CD4-positive, alpha-beta T cell (primary cell): ENCODE measurements at regions not wholly inside any gene's neighbourhood (a gene's known extent, or its start where the extent isn't known, plus 50 kb on each side); places are given as distances from the start of the nearest gene placed in this dataset.

Experiments
- ATAC-seq: fragments of 200-7000 bp; cut with Tn5 transposase; one replicate; pipeline ENCODE4 v1.10.0; 2022; ENCODE audit warnings: mild to moderate bottlenecking; ENCODE audit not compliant: poor library complexity
- CTCF ChIA-PET: fragments of 350-600 bp; sonication (Branson Sonifier 250); formaldehyde crosslinking; loops from one replicate; lab custom pipeline; 2021; ENCODE audit warnings: antibody characterized with exemption, inconsistent platforms; lab: Charles Lee
- POLR2A ChIA-PET: fragments of 350-600 bp; sonication (Branson Sonifier 250); formaldehyde crosslinking; loops from one replicate; lab custom pipeline; 2021; ENCODE audit warnings: antibody characterized with exemption, inconsistent platforms; lab: Charles Lee
- DNase-seq, 14 experiments: peaks; one replicate each; pipeline ENCODE4 v3.0.0-alpha.2; 2013 to 2020; ENCODE audit warnings: mixed read lengths in 2 of 14
- H3K27ac ChIP-seq, 2 donors: one replicate each; pipeline versions ENCODE4 v1.5.1 to v1.7.0; 2013; ENCODE audit warnings: low read length in 2 of 2, low read depth in 1 of 2, mild to moderate bottlenecking in 1 of 2
- H3K27me3 ChIP-seq, 2 experiments: 1 replicate in 1 of 2; 2 replicates in 1 of 2; pipeline versions ENCODE4 v1.6.1 to v1.7.0; 2013; ENCODE audit warnings: low read length in 2 of 2, control low read depth in 1 of 2, mild to moderate bottlenecking in 1 of 2, moderate library complexity in 1 of 2; ENCODE audit not compliant: insufficient read depth in 2 of 2, control insufficient read depth in 1 of 2
- H3K36me3 ChIP-seq: one replicate; pipeline ENCODE4 v1.6.1; 2013; ENCODE audit warnings: low read length, control low read depth; ENCODE audit not compliant: insufficient read depth
- H3K4me1 ChIP-seq: one replicate; pipeline ENCODE4 v1.6.1; 2013; ENCODE audit warnings: low read length, control low read depth; ENCODE audit not compliant: insufficient read depth
- H3K4me3 ChIP-seq: one replicate; pipeline ENCODE4 v1.5.1; 2013; ENCODE audit warnings: mild to moderate bottlenecking, low read length, moderate library complexity
- H3K9me3 ChIP-seq, 2 experiments: 1 replicate in 1 of 2; 2 replicates in 1 of 2; pipeline versions ENCODE4 v1.6.1 to v1.7.0; 2013; ENCODE audit warnings: low read length in 2 of 2, mild to moderate bottlenecking in 2 of 2, control low read depth in 1 of 2, moderate library complexity in 1 of 2; ENCODE audit not compliant: control insufficient read depth in 1 of 2, insufficient read depth in 1 of 2
- H3K27ac Mint-ChIP-seq: one replicate; pipeline ENCODE4 v1.8.0; 2020; ENCODE audit warnings: mixed read lengths
- H3K27me3 Mint-ChIP-seq: one replicate; pipeline ENCODE4 v1.8.0; 2021; ENCODE audit warnings: mixed read lengths
- H3K36me3 Mint-ChIP-seq: one replicate; pipeline ENCODE4 v1.8.0; 2021; ENCODE audit warnings: low read depth, mixed read lengths
- H3K4me1 Mint-ChIP-seq: one replicate; pipeline ENCODE4 v1.8.0; 2021; ENCODE audit warnings: low read depth, mixed read lengths
- H3K4me3 Mint-ChIP-seq: one replicate; pipeline ENCODE4 v1.8.0; 2020; ENCODE audit warnings: mild to moderate bottlenecking, mixed read lengths
- H3K9me3 Mint-ChIP-seq: one replicate; pipeline ENCODE4 v1.8.0; 2020; ENCODE audit warnings: mixed read lengths
- CTCF ChIP-seq: fragments of 200-600 bp; IDR thresholded peaks from one replicate; pipeline ENCODE4 v1.8.0; 2022; ENCODE audit warnings: antibody characterized with exemption, mild to moderate bottlenecking
- intact Hi-C, 2 experiments: fragments of 100-400 bp; cut with DNase I in 1 of 2; cut with micrococcal nuclease in 1 of 2; formaldehyde crosslinking; loops; one replicate each; pipeline versions ENCODE4 v1.15.1 to v1.9.0; 2023 to 2025; cut with DNase I, micrococcal nuclease

- Histone ChIP-seq H3K4me1 (no peaks in the 10 kb centered on the region), H3K9me3 (peaks cover 0 to 3% of the 10 kb centered on the region in 2 experiments), H3K4me3 (no peak overlapping the region), H3K27me3 (peaks cover 0 to 2% of the 10 kb centered on the region in 2 experiments), H3K36me3 (no peaks in the 10 kb centered on the region), H3K27ac (no peak overlapping the region)
- Mint-ChIP-seq H3K9me3 (no peaks in the 10 kb centered on the region), H3K27me3 (peaks cover under 1% of the 10 kb centered on the region), H3K27ac (no peak overlapping the region), H3K36me3 (no peaks in the 10 kb centered on the region), H3K4me3 (no peak overlapping the region), H3K4me1 (no peaks in the 10 kb centered on the region)
- ChIA-PET POLR2A (no interaction called here), CTCF (no interaction called here)
- DNase-seq (no peak), ATAC-seq (no peak)
- TF ChIP-seq CTCF, result no peak
- intact Hi-C loops, result no loop called here
Observed at GRCh38 chr2:67797801-67798540, 264.8 kb downstream of the C1D start.

GRCh38 chr2:67798541-67799160 lies 264.2 kb downstream of the C1D start:
- Mint-ChIP-seq H3K27ac (no peak overlapping the region), H3K9me3 (no peaks in the 10 kb centered on the region), H3K4me3 (no peak overlapping the region), H3K4me1 (no peaks in the 10 kb centered on the region), H3K27me3 (peaks cover 7% of the 10 kb centered on the region), H3K36me3 (no peaks in the 10 kb centered on the region)
- Histone ChIP-seq H3K4me3 (no peak overlapping the region), H3K4me1 (no peaks in the 10 kb centered on the region), H3K9me3 (peaks cover 0 to 3% of the 10 kb centered on the region in 2 experiments), H3K27ac (no peak overlapping the region), H3K27me3 (peaks cover 0 to 2% of the 10 kb centered on the region in 2 experiments), H3K36me3 (no peaks in the 10 kb centered on the region)
- intact Hi-C loops, result no loop called here
- POLR2A ChIA-PET, result no interaction called here
- no peak for TF ChIP-seq CTCF
- no peak for ATAC-seq
- CTCF ChIA-PET, result no interaction called here
- DNase-seq, result no peak

- H3K9me3 Mint-ChIP-seq, result no peaks in the 10 kb centered on the region
- H3K4me1 Mint-ChIP-seq, result no peaks in the 10 kb centered on the region
- H3K27me3 Mint-ChIP-seq, result peaks cover 8% of the 10 kb centered on the region
- no peak for TF ChIP-seq CTCF
- POLR2A ChIA-PET, result no interaction called here
- Histone ChIP-seq H3K27me3 (peaks cover 0 to 2% of the 10 kb centered on the region in 2 experiments), H3K27ac (no peak overlapping the region), H3K9me3 (peaks cover 0 to 3% of the 10 kb centered on the region in 2 experiments), H3K36me3 (no peaks in the 10 kb centered on the region), H3K4me3 (no peak overlapping the region), H3K4me1 (no peaks in the 10 kb centered on the region)
- CTCF ChIA-PET, result no interaction called here
- no peak overlapping the region for H3K27ac Mint-ChIP-seq
- no peak for ATAC-seq
- intact Hi-C loops, result no loop called here
- no peak overlapping the region for H3K4me3 Mint-ChIP-seq
- no peaks in the 10 kb centered on the region for H3K36me3 Mint-ChIP-seq
- DNase-seq, result no peak
Observed at GRCh38 chr2:67799886-67800285, 262.9 kb downstream of the C1D start.
